Stimulated activated CD4-positive, alpha-beta T cell treated with anti-CD3 and anti-CD28 coated beads, Interleukin-15, amount 100 ng/mL, for 1 hour (primary cell): ENCODE measurements at regions not wholly inside any gene's neighbourhood (a gene's known extent, or its start where the extent isn't known, plus 50 kb on each side); places are given as distances from the start of the nearest gene placed in this dataset.

Source experiments
- DNase-seq, 2 donors: peaks; one replicate each; pipeline ENCODE4 v3.0.0-alpha.2; 2020; ENCODE audit warnings: low read depth in 1 of 2, low spot score in 1 of 2

DNA sequence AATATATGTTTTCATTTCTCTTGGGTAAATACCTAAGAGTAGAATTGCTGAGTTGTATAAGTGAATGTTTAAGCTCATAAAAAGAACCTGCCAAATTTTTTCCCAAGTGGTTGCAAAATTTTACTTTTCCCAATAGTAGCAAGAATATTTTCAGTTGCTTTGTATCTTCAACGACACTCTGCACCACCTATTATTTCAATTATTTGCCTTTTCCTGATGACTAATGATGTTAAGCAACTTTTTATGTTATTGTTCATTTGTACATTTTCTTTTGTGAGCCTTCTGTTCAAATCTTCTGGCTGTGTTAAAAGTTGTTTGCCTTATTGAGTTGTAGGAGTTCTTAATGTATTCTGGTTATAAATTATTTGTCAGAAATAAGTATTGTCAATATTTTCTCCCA is 299.1 kb upstream of the NRIP1 start:
- no peak for DNase-seq

DNA sequence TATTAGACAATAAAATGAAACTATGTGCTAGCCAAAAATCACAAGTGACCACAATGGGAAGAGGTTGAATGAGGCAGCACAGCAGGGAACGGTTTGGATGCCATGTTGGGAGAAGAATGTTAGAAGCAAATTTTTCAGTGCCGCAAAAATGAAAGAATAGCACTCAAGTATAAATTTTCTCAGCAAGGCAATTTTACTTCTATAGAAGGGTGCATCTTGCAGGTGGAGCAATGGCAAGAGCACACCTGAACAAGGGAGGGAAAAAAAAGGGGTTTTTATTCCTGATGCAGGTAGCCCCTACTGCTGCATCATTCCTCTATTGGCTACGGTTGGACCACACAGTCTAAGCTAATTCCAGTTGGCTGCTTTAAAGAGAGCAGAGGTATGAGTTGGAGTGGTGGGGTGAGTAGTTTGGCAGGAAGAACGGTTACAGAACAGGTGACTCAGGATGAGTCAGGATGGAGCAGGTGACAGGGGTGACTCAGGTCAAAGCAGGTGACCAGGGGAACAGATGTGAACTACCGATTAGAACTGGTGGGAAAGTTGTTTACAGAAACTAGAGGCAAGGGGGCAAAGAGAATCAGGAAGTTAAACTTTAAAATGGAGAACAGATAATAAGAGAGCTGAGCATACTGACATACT is 301.1 kb upstream of the NRIP1 start:
- no peak for DNase-seq

DNA sequence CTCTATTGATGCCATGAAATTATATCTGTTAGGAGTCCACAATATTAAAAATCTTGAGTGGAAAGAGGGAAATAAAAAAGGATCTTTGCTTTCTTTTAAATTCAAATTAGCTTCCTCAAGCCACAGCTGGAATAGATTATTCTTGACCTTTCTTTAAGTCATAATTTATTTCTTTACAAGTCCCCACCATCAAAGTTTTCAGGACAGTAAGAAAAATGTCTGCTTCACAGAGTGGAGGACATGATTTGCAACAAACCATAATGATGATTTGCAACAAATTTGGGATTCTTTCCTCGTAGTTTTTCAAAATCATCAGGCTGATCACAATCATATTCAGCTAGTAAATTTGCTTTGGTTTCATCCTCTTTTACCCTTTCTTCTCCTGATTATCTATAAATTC is 301.8 kb upstream of the NRIP1 start:
- DNase-seq = no peak

DNA sequence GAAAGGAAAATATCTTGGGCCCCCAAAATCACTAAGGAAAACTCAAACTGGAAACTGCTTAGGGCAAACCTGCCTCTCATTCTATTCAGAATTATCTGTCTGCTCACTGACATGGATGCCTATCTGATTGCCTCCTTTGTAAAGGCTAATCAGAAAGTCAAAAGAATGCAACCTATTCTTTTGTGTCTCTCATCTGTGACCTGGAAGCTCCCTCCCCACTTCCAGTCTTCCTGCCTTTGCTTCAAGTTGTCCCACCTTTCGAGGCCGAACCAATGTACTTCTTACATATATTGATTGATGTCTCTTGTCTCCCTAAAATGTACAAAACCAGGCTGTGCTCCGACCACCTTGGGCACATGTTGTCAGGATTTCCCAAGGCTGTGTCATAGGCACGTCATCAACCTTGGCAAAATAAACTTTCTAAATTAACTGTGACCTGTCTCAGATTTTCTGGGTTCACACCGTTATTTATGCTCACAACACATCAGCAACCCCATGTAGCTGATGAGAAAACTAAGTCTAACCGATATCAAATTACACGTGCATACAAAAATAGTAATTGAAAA is 302.3 kb upstream of the NRIP1 start:
- no peak for DNase-seq

DNA sequence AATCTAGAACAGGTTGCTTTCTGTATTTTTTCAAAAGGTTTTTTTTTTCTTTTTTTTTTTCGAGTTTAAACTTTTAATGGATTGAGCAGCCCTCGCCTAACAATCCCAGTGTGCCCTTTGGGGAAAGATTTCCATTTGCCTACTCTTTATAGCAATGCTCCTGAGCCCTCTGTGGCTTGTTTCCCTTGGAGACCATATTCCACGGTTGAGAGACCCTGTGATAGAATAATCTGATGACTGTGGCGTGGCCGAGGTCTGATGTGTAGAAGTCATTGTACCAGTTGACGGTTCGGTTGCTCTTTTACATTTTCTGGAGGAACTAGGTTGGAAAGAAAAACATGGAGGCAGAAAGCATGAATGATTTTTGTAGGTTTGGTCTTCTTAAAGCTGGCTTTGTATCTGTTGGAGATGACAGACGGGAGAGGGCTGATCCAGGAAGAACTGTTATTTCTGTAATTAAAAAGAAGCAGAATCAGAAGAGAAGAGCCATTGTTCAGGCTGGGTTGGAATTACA is 305.7 kb upstream of the NRIP1 start:
- DNase-seq = no peak

DNA sequence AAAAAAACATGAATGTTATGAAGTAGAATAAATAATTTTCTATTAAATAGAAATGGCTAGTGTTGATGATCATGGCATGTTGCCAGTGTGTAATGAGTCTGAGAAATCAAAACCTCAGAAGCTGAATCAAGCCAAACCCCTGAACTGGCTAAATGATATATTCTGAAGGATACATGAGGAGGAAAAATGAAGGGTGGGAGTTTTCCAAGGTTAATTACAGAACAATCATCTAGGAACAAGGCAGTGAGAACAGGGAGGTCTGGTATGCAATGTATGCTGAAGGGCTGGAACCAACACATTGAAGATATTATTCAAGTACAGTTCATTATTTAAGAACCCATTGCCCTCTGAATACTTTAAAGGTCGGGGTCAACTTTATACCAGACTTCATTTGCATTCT is 309.1 kb upstream of the NRIP1 start:
- no peak for DNase-seq

DNA sequence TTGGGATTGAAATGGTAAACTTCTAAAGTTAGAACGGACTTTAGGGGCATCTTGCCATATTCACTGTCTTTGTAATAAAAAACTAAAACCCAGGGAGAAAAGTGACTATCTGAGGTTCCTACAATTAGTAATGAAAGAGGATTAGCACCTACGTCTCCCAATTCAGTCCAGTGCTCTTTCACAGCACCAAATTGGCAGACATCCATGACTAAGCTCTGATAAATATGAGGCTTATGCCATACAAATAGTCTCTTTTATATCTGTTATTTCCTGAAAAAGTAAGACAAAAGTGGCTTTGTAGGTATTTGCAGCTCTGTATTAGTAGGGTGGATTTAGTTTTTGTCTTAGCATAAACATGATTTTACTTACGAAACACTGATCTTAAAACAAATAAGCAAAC is 315.0 kb upstream of the NRIP1 start:
- DNase-seq = no peak

DNA sequence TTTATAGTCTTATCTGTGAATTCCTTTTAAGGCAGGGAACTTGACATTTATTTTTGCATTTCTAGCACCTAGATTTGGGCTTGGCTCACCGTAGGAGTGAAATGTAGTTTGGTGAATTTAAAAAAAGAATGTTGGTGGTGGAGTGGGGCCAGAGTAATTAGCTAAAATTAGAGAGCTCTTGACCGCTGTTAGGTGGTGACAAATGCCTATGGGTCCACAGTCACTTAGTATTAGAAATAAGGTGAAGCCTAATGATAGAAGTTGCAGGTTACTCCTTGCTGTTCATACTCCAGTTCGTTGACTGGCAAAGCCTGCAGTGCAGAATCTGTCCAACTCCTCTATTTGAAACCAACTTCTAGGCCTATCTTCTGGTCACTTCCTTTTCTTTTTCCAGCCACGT is 318.8 kb upstream of the NRIP1 start:
- no peak for DNase-seq

DNA sequence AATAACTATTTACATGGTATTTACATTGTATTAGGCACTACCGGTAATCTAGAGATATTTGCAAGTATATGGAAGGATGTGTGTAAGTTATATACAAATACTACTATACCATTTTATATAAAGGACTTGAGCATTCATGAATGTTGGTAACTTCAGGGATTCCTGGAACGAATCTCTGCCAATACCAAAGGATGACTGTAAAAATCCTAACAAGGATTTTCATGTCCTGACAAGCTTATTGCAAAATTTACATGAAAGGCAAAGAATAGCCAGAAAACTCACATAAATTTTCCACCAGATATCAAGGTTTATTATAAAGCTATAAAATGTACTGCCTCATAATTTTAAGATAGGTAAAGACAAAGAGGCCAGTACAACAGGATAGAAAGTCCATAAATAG is 325.2 kb upstream of the NRIP1 start:
- no peak for DNase-seq

DNA sequence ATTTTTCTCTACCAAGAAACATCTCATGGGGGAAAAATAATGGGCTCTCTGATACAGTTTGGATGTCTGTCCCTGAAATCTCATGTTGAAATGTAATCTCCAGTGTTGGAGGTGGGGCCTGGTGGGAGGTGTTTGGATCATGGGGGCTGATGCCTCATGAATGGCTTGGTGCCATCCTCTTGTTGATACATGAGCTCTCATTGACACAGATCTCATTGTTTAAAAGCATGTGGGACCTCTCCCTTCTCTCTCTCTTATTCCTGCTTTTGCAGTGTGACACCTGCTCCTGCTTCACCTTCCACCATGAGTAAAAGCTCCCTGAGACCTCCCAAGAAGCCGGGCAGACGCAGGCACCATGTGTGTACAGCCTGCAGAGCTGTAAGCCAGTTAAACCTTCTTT is 332.5 kb upstream of the NRIP1 start:
- DNase-seq = no peak

DNA sequence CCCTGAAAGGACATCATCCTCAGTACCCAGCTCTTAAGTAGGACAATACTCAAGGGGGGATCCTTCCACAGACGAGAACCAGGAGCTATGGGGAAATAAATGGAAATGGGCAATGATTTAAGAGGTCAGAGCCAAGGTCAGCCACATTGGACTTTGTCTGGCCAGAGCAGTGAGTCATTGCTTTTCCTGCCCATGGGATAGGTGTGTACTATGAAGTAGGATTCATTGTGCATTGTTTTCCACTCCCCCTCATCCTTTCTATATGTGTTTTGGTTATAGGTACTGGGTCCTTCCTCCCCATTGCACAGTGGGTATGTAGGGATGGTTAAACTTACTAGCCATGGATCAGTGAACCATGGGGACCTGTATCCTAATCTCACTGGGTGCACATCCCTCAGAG is 328.9 kb upstream of the USP25 start:
- DNase-seq = no peak

DNA sequence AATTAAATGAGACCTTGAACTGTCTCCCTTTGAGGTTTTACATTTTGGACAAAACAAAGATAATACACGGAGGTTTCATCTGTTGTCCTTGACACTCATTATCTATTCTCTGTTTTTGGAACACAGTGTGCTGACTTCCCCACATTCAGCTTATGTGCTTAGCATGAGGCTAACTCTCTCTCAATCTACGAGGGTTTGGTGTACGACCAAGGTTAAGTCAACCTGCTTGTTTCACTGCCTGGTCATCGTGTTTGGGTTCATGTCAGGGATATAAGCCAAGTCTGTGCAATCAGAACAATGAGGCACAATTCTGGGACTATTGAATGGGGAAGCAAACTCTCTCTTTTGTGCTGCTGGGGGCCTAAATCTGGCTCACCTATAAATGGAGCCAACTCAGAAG is 328.5 kb upstream of the USP25 start:
- no peak for DNase-seq

DNA sequence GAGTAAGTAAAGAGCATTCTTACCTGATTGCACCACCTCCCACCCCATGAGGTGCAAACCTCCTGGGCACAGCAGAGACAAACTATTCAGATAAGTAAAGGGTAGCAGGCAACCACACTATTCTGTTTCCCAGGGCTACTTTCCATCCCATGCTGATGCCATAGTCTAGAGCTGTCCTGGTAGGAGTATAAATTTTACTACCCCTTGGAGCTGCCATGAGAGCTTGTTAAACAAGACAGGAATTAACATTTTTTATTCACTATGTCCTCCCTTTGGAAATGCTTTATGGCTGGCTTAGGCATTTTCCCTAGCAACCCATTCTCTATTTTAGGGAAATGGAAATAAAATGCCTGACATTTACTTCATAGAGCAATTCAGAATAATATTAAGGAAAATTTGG is 324.6 kb upstream of the USP25 start:
- DNase-seq = no peak

DNA sequence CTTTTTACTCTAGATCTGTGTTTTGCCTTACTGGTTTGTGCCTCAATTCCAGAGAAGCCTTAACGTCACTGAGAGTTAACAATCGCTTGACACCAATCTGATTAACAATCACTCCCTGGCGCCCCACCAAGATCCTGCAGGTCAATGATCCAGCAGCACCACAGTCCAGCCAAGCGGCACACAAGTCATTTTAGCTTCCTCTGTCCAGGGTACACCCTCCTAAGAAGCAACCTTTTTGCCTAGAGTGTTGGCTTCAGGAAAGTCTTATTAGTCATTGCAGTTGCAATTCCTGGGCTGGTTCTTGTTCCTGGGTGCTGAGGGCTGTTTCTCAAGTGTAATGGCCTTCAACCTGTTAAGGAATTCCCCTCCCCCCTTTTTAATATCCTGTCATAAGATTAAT is 323.0 kb upstream of the USP25 start:
- no peak for DNase-seq

DNA sequence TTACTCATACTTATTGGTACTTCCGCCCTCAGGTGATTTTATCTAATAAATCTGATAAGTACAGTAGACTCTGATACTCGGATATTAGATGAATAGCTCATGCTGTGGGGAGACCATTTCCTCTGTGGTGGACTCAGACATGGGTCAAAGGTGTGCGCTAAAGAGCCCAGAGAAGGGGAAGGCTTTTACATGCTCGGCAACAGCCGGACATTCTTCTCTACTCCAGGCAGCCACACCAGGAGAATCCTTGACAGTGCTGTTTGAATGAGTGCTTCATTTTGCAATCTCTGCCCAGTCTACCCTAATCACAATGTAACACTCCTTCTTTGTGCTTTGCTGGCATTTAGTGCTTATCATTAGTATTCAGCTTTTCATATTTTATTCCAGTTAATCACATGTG is 322.2 kb upstream of the USP25 start:
- DNase-seq = no peak

DNA sequence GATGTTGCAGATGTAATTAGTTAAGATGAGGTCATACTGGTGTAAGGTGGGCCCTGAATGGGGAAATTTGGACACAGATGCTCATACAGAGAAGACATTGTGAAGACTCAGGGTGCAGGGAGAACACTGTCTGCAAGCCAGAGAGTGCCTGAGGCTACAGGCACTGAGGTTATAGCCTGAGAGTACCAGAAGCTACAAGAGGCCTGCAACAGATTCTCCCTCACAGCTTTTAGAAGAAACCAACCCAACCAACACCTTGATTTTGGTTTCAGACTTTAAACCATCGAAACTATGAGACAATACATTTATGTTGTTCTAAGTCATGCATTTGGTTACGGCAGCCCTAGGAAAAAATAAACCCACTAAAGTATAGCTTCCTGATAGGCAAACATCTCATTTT is 321.7 kb upstream of the USP25 start:
- no peak for DNase-seq

DNA sequence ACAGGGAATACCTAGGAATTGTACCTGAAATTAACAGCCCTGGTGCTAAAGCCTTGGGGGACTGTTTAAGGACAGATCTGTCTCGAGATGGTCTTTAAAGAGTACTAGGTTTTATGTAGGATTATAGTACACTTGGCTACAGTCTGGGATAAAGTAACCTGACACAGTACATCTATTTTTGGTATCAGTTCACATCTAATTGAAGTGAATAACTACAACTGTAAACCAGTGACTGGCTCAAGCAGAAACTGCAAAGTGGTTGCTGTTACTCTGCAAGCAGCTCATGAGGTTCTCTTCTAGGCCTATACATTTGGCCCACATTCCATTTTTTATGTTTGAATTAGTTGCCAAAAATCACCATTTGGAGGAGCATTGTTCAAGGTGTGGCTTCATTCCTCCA is 320.8 kb upstream of the USP25 start:
- DNase-seq = no peak

DNA sequence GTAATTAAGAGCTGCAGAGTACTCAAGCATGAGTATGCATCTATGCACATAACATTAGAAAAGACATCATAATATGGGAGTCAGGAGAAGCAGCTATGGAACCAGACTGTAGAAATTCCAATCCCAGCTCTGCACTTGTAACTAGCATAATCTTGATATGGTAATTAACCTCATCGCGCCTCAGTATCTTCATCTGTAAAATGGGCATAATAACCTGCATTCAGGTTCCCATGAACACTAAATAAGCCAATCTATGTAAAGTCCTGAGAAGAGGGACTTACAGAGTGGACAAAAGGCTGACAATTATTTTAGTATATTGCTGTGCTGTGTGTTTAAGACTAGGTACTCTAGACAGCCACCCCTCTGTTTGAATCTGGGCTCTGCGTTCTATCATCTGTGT is 318.9 kb upstream of the USP25 start:
- DNase-seq = no peak

DNA sequence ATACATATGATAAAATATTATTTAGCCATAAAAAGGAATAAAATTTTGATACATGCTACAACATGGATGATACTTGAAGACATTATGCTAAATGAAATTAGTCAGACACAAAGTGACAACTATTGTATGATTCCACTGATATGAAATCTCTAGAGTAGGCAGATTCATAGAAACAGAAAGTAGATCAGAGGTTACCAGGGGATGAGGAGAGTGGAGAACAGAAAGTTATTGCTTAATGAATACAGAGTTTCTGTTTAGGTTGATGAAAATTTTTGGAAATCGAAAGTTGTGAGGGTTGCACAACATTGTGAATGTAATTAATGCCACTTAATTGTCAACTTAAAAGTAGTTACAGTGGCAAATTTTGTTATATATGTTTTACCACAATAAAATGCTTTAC is 315.7 kb upstream of the USP25 start:
- DNase-seq = no peak

DNA sequence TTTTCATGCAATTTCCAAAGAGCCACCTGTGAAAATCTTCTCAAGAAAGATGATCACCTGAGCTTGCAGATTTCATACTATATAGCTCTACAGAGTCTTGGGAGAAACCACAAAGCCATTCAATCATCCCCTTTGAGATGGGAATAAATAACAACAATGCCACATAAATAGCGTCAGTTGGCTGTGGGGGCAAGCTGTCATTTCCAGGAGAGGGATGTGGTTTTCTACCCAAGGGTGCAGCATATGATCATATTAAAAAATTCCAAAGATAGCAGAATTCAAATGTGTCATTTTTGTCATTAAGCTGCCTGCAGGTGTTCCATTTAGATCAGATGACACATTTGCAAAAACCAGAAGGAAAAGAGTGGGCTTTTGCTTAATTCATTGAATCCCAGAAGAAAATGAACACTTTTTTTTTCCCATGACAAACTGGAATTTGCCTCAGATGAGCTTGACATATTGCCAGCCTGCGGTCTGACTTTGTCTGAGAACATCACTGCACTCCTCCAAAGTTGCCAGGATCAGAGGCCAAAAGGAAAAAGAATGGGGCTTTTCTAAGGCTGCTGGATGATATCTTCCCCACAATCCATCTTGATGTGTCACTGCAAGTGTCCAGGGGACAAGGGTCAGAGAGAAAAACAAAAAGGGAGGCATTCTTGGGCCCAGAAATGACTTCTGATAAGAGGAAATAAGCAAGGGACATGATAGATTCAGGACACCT is 314.1 kb upstream of the USP25 start:
- DNase-seq = no peak

DNA sequence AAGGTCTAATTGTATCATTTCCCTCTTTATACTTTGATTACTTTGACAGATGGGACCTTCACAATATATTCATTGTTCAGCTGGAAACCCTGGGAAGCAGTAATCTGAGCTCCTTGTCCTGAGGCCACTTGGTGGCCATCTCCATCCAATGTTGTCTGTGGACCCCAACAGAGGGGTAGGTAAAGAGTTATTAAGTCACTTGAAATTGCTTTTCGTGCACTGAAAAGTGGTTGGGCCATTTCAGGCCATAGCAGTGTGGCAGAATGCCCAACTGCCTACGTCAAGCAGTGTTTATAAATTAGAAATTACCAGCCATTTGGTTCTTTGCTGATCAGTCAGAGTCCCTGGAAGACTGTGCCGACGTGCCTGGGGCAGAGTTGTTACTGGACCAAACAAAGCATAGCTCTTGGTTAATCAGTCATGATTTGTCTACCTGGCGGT is 308.3 kb upstream of the USP25 start:
- no peak for DNase-seq

DNA sequence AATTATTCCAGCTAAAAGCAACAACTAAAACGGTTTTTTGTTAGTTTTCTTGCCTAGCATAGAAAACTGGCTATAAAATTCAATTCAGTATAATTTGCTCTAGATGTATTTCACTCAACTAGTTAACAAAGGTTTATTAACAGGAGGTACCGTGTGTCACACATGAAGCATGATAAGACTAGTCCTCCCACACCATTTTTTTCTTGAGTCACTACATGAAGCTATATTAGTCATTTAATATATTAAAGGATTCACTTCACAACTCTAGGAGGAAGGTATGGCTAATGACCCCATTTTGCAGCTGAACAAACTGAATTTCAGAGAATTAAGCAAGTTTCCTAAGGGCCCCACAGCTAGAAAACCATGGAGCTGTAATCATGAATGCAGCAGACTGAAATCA is 307.8 kb upstream of the USP25 start:
- DNase-seq = no peak

DNA sequence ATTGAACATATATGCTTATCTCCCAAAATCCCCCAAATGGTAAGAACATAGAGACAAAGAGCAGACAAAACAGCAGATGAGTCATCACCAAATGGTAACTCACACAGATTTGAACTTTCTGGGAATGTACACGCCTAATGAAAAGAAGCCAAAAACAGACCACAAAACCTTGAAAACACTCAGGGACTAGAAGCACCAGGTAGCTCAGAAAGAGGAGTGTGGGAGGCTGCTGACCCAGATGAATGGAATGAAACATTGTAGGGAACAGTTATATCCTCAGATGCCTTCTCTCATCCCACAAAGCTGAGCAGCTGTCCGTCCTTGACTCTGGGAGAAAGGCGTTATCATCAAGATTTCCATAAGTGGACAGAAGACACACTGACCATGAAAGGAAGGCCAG is 307.0 kb upstream of the USP25 start:
- DNase-seq = no peak
